OCI-LY7 (cell line): ENCODE measurements at regions not wholly inside any gene's neighbourhood (a gene's known extent, or its start where the extent isn't known, plus 50 kb on each side); places are given as distances from the start of the nearest gene placed in this dataset.

ENCODE experiments used
- EZH2phosphoT487 ChIP-seq: fragments of 200-600 bp; sonication (generic); IDR thresholded peaks from 2 replicates; pipeline ENCODE4 v1.6.1; 2018; ENCODE audit warnings: low read depth, borderline replicate concordance, mild to moderate bottlenecking, mixed run types, antibody characterized with exemption, low read length, moderate library complexity, mixed read lengths
- TF ChIP-seq, protein P1 (sequence below): fragments of 200-600 bp; sonication (generic); conservative IDR thresholded peaks from 2 replicates; pipeline ENCODE4 v1.5.1; 2014; ENCODE audit warnings: mild to moderate bottlenecking, antibody characterized with exemption, low read length, moderate library complexity, mixed read lengths

DNA sequence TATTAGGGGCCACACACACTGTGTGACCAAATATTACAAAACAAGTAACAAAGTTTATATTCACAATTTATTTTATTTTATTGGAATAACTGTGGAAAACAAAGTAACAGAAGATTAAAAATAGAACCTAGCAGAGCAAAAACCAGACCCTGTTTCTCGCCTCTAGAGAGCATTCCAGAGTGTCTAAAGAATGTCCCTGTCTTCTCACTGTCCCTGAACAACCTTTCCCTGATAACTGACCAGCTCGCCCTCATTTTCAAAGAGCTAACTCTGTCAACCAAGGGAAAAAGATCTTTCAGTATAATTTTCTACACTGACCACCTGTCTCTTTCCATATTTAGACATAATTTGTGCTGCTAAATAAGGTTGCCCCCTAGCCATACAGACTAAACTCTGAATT lies 646.9 kb downstream of the USP25 start:
- TF ChIP-seq, protein P1, sequence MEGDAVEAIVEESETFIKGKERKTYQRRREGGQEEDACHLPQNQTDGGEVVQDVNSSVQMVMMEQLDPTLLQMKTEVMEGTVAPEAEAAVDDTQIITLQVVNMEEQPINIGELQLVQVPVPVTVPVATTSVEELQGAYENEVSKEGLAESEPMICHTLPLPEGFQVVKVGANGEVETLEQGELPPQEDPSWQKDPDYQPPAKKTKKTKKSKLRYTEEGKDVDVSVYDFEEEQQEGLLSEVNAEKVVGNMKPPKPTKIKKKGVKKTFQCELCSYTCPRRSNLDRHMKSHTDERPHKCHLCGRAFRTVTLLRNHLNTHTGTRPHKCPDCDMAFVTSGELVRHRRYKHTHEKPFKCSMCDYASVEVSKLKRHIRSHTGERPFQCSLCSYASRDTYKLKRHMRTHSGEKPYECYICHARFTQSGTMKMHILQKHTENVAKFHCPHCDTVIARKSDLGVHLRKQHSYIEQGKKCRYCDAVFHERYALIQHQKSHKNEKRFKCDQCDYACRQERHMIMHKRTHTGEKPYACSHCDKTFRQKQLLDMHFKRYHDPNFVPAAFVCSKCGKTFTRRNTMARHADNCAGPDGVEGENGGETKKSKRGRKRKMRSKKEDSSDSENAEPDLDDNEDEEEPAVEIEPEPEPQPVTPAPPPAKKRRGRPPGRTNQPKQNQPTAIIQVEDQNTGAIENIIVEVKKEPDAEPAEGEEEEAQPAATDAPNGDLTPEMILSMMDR = no peak
- no peak for TF ChIP-seq EZH2phosphoT487
